ENCODE measurements at regions not wholly inside any gene's neighbourhood (a gene's known extent, or its start where the extent isn't known, plus 50 kb on each side); places are given as distances from the start of the nearest gene placed in this dataset.
A peak's percentile ranks its signal among the peaks of the same experiment; 100 is the strongest.
"Not testable (repeated sequence)": the region's sequence is repeated elsewhere in the genome, so short reads cannot be mapped to it uniquely, and the experiment has no call there.

DNA sequence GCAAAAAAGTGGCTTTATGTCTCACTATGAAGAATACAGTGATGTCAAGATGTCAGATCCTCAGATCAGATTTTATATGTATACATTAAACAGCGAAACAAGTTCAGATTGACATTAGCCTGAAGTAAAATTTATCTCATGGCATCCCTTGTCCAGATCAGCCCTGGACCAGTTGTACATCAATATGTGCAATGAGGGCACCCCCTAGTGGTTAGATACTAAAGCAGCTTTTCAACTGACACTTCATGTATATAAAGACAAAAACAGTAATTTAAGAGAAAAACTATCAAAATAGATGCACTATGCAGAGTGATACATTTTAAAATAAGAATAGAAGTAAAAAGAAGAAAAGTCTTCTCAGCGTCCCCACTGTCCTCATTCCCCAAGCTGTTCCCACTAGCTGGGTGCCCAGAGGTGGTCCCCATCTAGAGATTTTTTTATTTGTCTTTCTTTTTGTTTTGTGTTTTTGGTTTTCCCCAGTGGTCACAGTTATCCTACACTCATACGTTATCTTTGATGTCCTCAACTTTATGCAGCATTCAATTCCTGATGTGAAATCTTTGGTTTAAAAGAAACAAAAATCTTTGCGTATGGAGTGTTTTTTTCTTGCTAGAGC lies 2193.4 kb upstream of the RAG2 start:
- Histone ChIP-seq H3K9me3 (ENCODE audit: low read length) (peaks cover 8% of the 10 kb centered on the region; the same call in 1 of the 2 replicates), H2AFZ (ENCODE audit: low read length) (no peak overlapping the region), H3K27ac (ENCODE audit: low read length) (no peak overlapping the region), H3K4me3 (ENCODE audit: low read length) (no peak overlapping the region), H3K9me2 (replicated peaks; ENCODE audit: insufficient read depth, low read length) (no peaks in the 10 kb centered on the region), H3K4me2 (ENCODE audit: low read depth, low read length, poor library complexity, severe bottlenecking) (no peak overlapping the region), H4K20me1 (ENCODE audit: insufficient read depth, low read depth, low read length) (no peaks in the 10 kb centered on the region), H3K79me2 (ENCODE audit: low read length) (no peaks in the 10 kb centered on the region), H3K36me3 (ENCODE audit: insufficient read depth, low read length) (no peaks in the 10 kb centered on the region), H3K9ac (ENCODE audit: low read length) (no peak overlapping the region), H3K27me3 (ENCODE audit: low read length) (no peaks in the 10 kb centered on the region), H3K4me1 (ENCODE audit: low read length) (no peaks in the 10 kb centered on the region)
- DNase-seq = peak; percentile 87

- no peaks in the 10 kb centered on the region for H4K20me1 ChIP-seq (ENCODE audit: insufficient read depth, low read depth, low read length)
- H3K9ac ChIP-seq (ENCODE audit: low read length) = no peak overlapping the region
- H2AFZ ChIP-seq (ENCODE audit: low read length) = no peak overlapping the region
Measured at GRCh38 chr11:38788561-38788960, 2190.5 kb upstream of the RAG2 start.

GRCh38 chr11:38784164-38784563 lies 2186.1 kb upstream of the RAG2 start:
- no peaks in the 10 kb centered on the region for H3K4me1 ChIP-seq (ENCODE audit: low read length)
- no peak overlapping the region for H3K4me2 ChIP-seq (ENCODE audit: low read depth, low read length, poor library complexity, severe bottlenecking)
- DNase-seq = no peak
- H3K79me2 ChIP-seq (ENCODE audit: low read length) = no peaks in the 10 kb centered on the region
- H3K36me3 ChIP-seq (ENCODE audit: insufficient read depth, low read length) = no peaks in the 10 kb centered on the region
- H3K9ac ChIP-seq (ENCODE audit: low read length) = no peak overlapping the region
- no peaks in the 10 kb centered on the region for H3K9me2 ChIP-seq (replicated peaks; ENCODE audit: insufficient read depth, low read length)
- H4K20me1 ChIP-seq (ENCODE audit: insufficient read depth, low read depth, low read length) = no peaks in the 10 kb centered on the region
- no peak overlapping the region for H2AFZ ChIP-seq (ENCODE audit: low read length)
- no peaks in the 10 kb centered on the region for H3K27me3 ChIP-seq (ENCODE audit: low read length)
- no peak overlapping the region for H3K4me3 ChIP-seq (ENCODE audit: low read length)
- peaks cover 14% of the 10 kb centered on the region for H3K9me3 ChIP-seq (ENCODE audit: low read length)
- no peak overlapping the region for H3K27ac ChIP-seq (ENCODE audit: low read length)

More at GRCh38 chr11:38788561-38788960, 2190.5 kb upstream of the RAG2 start:
- Histone ChIP-seq H3K9me2 (replicated peaks; ENCODE audit: insufficient read depth, low read length) (no peaks in the 10 kb centered on the region), H3K27ac (ENCODE audit: low read length) (no peak overlapping the region), H3K9me3 (ENCODE audit: low read length) (peaks cover 6% of the 10 kb centered on the region), H3K36me3 (ENCODE audit: insufficient read depth, low read length) (no peaks in the 10 kb centered on the region), H3K27me3 (ENCODE audit: low read length) (no peaks in the 10 kb centered on the region), H3K4me1 (ENCODE audit: low read length) (no peaks in the 10 kb centered on the region), H3K4me2 (ENCODE audit: low read depth, low read length, poor library complexity, severe bottlenecking) (no peak overlapping the region), H3K4me3 (ENCODE audit: low read length) (no peak overlapping the region), H3K79me2 (ENCODE audit: low read length) (no peaks in the 10 kb centered on the region)
- DNase-seq = no peak

GRCh38 chr11:38766796-38767195 lies 2168.8 kb upstream of the RAG2 start:
- Histone ChIP-seq H3K9ac (ENCODE audit: low read length) (no peak overlapping the region), H3K4me3 (ENCODE audit: low read length) (no peak overlapping the region), H2AFZ (ENCODE audit: low read length) (no peak overlapping the region), H3K4me1 (ENCODE audit: low read length) (no peaks in the 10 kb centered on the region), H3K27ac (ENCODE audit: low read length) (no peak overlapping the region), H3K27me3 (ENCODE audit: low read length) (no peaks in the 10 kb centered on the region), H4K20me1 (ENCODE audit: insufficient read depth, low read depth, low read length) (no peaks in the 10 kb centered on the region), H3K4me2 (ENCODE audit: low read depth, low read length, poor library complexity, severe bottlenecking) (no peak overlapping the region), H3K9me2 (replicated peaks; ENCODE audit: insufficient read depth, low read length) (no peaks in the 10 kb centered on the region), H3K79me2 (ENCODE audit: low read length) (no peaks in the 10 kb centered on the region), H3K9me3 (ENCODE audit: low read length) (peaks cover 22% of the 10 kb centered on the region), H3K36me3 (ENCODE audit: insufficient read depth, low read length) (no peaks in the 10 kb centered on the region)
- no peak for DNase-seq

- Histone ChIP-seq H3K79me2 (ENCODE audit: low read length) (no peaks in the 10 kb centered on the region), H3K9ac (ENCODE audit: low read length) (no peak overlapping the region), H4K20me1 (ENCODE audit: insufficient read depth, low read depth, low read length) (no peaks in the 10 kb centered on the region), H3K36me3 (ENCODE audit: insufficient read depth, low read length) (no peaks in the 10 kb centered on the region), H3K27ac (ENCODE audit: low read length) (no peak overlapping the region), H3K4me1 (ENCODE audit: low read length) (no peaks in the 10 kb centered on the region), H3K4me2 (ENCODE audit: low read depth, low read length, poor library complexity, severe bottlenecking) (no peak overlapping the region), H3K27me3 (ENCODE audit: low read length) (no peaks in the 10 kb centered on the region), H3K9me2 (replicated peaks; ENCODE audit: insufficient read depth, low read length) (no peaks in the 10 kb centered on the region), H3K9me3 (ENCODE audit: low read length) (peaks cover 21% of the 10 kb centered on the region), H2AFZ (ENCODE audit: low read length) (no peak overlapping the region), H3K4me3 (ENCODE audit: low read length) (no peak overlapping the region)
- no peak for DNase-seq
Measured at GRCh38 chr11:38759394-38759793, 2161.4 kb upstream of the RAG2 start.

DNA sequence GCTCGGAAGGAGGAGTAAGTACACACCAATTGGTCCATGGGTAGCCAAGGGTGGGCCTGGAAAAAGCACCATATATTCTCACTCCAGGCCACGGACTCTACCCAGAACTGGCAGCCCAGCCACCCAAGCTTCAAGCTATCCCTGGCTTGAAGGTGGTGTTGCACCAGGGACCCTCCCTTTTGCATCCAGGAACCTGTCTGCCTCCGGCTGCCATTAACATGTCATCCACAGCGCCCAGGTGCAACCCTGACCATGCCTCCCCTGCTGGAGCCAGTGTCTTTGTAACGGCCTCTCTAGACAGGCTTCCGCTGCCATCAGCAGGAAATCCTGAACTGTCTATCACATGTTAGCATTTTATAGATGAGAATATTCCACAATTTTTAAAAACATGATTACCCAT lies 2158.5 kb upstream of the RAG2 start:
- Histone ChIP-seq H2AFZ (ENCODE audit: low read length) (no peak overlapping the region), H3K27ac (ENCODE audit: low read length) (no peak overlapping the region), H3K4me2 (ENCODE audit: low read depth, low read length, poor library complexity, severe bottlenecking) (no peak overlapping the region), H3K9me3 (ENCODE audit: low read length) (peaks cover 37% of the 10 kb centered on the region), H3K27me3 (ENCODE audit: low read length) (no peaks in the 10 kb centered on the region), H3K9ac (ENCODE audit: low read length) (no peak overlapping the region), H3K4me1 (ENCODE audit: low read length) (no peaks in the 10 kb centered on the region), H3K9me2 (replicated peaks; ENCODE audit: insufficient read depth, low read length) (no peaks in the 10 kb centered on the region), H3K4me3 (ENCODE audit: low read length) (no peak overlapping the region), H3K36me3 (ENCODE audit: insufficient read depth, low read length) (no peaks in the 10 kb centered on the region), H4K20me1 (ENCODE audit: insufficient read depth, low read depth, low read length) (no peaks in the 10 kb centered on the region), H3K79me2 (ENCODE audit: low read length) (no peaks in the 10 kb centered on the region)
- no peak for DNase-seq

- Histone ChIP-seq H3K4me2 (ENCODE audit: low read depth, low read length, poor library complexity, severe bottlenecking) (no peak overlapping the region), H3K27ac (ENCODE audit: low read length) (no peak overlapping the region), H3K79me2 (ENCODE audit: low read length) (no peaks in the 10 kb centered on the region), H4K20me1 (ENCODE audit: insufficient read depth, low read depth, low read length) (no peaks in the 10 kb centered on the region), H3K27me3 (ENCODE audit: low read length) (no peaks in the 10 kb centered on the region), H2AFZ (ENCODE audit: low read length) (no peak overlapping the region), H3K4me1 (ENCODE audit: low read length) (no peaks in the 10 kb centered on the region), H3K36me3 (ENCODE audit: insufficient read depth, low read length) (no peaks in the 10 kb centered on the region), H3K9me3 (ENCODE audit: low read length) (peaks cover 21% of the 10 kb centered on the region), H3K9me2 (replicated peaks; ENCODE audit: insufficient read depth, low read length) (no peaks in the 10 kb centered on the region), H3K4me3 (ENCODE audit: low read length) (no peak overlapping the region), H3K9ac (ENCODE audit: low read length) (no peak overlapping the region)
- no peak for DNase-seq
Measured at GRCh38 chr11:38751421-38751820, 2153.4 kb upstream of the RAG2 start.

DNA sequence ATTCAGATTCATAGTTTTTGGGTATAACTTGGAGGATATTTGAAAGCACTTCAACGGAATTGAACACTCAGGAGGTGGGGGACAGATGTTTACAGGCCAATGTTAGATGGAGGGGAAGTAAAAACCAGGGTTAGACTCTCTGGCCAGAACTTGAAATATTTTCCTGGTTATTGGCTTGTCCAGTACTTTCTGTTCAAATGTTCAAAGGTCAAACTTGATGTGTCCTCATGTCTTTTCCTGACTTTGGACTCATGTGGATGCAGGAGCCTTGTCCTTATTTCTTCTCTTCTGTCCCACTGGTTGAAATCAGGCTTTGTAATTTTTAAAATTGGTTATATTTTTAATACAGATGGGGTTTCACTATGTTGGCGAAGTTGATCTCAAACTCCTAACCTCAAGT lies 2148.5 kb upstream of the RAG2 start:
- H3K27me3 ChIP-seq (ENCODE audit: low read length); H3K27ac ChIP-seq (ENCODE audit: low read length); H3K4me3 ChIP-seq (ENCODE audit: low read length); H3K4me1 ChIP-seq (ENCODE audit: low read length); H2AFZ ChIP-seq (ENCODE audit: low read length); H3K9ac ChIP-seq (ENCODE audit: low read length); H3K4me2 ChIP-seq (ENCODE audit: low read depth, low read length, poor library complexity, severe bottlenecking); DNase-seq; H3K79me2 ChIP-seq (ENCODE audit: low read length); H3K9me2 ChIP-seq (replicated peaks; ENCODE audit: insufficient read depth, low read length); H4K20me1 ChIP-seq (ENCODE audit: insufficient read depth, low read depth, low read length); H3K36me3 ChIP-seq (ENCODE audit: insufficient read depth, low read length): not testable (repeated sequence)
- H3K9me3 ChIP-seq (ENCODE audit: low read length) = peaks cover 17% of the 10 kb centered on the region

- Histone ChIP-seq H3K4me2 (ENCODE audit: low read depth, low read length, poor library complexity, severe bottlenecking) (no peak overlapping the region), H3K27ac (ENCODE audit: low read length) (no peak overlapping the region), H3K9ac (ENCODE audit: low read length) (no peak overlapping the region), H3K4me1 (ENCODE audit: low read length) (no peaks in the 10 kb centered on the region), H3K36me3 (ENCODE audit: insufficient read depth, low read length) (no peaks in the 10 kb centered on the region), H3K27me3 (ENCODE audit: low read length) (no peaks in the 10 kb centered on the region), H2AFZ (ENCODE audit: low read length) (no peak overlapping the region), H3K9me2 (replicated peaks; ENCODE audit: insufficient read depth, low read length) (no peaks in the 10 kb centered on the region), H3K79me2 (ENCODE audit: low read length) (no peaks in the 10 kb centered on the region), H3K4me3 (ENCODE audit: low read length) (no peak overlapping the region), H3K9me3 (ENCODE audit: low read length) (peaks cover 17% of the 10 kb centered on the region; the same call in 1 of the 2 replicates), H4K20me1 (ENCODE audit: insufficient read depth, low read depth, low read length) (no peaks in the 10 kb centered on the region)
- DNase-seq = no peak
Measured at GRCh38 chr11:38723361-38723760, 2125.3 kb upstream of the RAG2 start.
